ENCODE measurements at regions not wholly inside any gene's neighbourhood (a gene's known extent, or its start where the extent isn't known, plus 50 kb on each side); places are given as distances from the start of the nearest gene placed in this dataset.

DNA sequence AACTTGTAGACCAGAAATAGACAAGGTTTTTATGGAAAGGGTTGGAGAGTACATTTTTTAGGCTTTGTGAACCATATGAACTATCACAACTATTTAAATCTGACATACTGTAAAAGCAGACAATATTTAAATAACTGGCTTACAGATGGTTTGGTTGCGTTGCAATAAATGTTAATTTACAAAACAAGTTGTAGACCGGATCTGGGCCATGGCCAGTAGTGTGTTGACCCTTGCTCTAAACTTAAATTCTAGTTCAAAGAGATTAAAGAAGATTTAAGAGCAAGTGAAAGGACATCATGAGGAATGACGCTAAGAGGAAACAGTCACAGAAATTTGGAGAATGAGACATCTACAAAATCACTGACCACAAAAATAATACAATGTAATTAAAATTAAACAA lies 652.7 kb downstream of the DCDC2C start:
- Histone ChIP-seq H3K9me3 (no peaks in the 10 kb centered on the region), H3K4me3 (ENCODE audit: low read depth, low read length) (no peak overlapping the region), H3K36me3 (ENCODE audit: control insufficient read depth, insufficient read depth, low read length) (no peaks in the 10 kb centered on the region), H3K27me3 (replicated peaks; ENCODE audit: control insufficient read depth, insufficient read depth, low read length) (no peaks in the 10 kb centered on the region), H3K4me1 (no peaks in the 10 kb centered on the region)
- H3K9me3 Mint-ChIP-seq (ENCODE audit: unreplicated experiment), result no peaks in the 10 kb centered on the region
- no peak for DNase-seq
- no peaks in the 10 kb centered on the region for H3K27me3 Mint-ChIP-seq (ENCODE audit: insufficient read depth, unreplicated experiment)
- TF ChIP-seq CTCF (IDR thresholded peaks at IDR 0.05; ENCODE audit: insufficient read depth in 1 of 2, low read depth in 1 of 2, low read length in 1 of 2, severe bottlenecking in 1 of 2, unreplicated experiment in 1 of 2), result no peak
- no peak overlapping the region for H3K4me3 Mint-ChIP-seq (ENCODE audit: unreplicated experiment)
- H3K27ac Mint-ChIP-seq (ENCODE audit: unreplicated experiment), result no peak overlapping the region
- no peaks in the 10 kb centered on the region for H3K4me1 Mint-ChIP-seq (ENCODE audit: low read depth, unreplicated experiment)
- ChIA-PET CTCF (no interaction called here), POLR2A (no interaction called here)
- H3K36me3 Mint-ChIP-seq (ENCODE audit: insufficient read depth, unreplicated experiment), result no peaks in the 10 kb centered on the region
- BruUV-seq (replicated peaks), result no TSS peak
- intact Hi-C loops (cut with micrococcal nuclease; ENCODE audit: unreplicated experiment), result no loop called here

DNA sequence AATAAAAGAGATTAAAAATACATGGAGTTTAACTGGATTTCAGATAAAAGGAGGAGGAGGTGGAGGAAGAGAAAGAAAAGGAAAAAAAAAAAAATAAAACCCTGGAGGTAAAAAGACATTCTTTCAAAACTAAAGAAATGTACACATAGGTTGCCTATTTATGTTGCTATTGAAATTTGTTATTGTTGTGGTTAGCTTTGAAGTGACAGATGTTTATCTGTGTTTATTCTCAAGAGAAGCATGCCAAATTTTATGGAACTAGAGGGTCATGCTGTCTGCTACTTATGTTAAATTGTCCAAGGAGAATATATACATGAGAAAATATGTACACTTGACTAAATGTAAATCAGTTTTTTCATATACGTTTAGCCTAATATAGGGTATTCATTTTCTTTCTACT lies 653.2 kb downstream of the DCDC2C start:
- Mint-ChIP-seq H3K9me3 (ENCODE audit: unreplicated experiment) (no peaks in the 10 kb centered on the region), H3K36me3 (ENCODE audit: insufficient read depth, unreplicated experiment) (no peaks in the 10 kb centered on the region), H3K27ac (ENCODE audit: unreplicated experiment) (no peak overlapping the region), H3K4me3 (ENCODE audit: unreplicated experiment) (no peak overlapping the region), H3K27me3 (ENCODE audit: insufficient read depth, unreplicated experiment) (no peaks in the 10 kb centered on the region), H3K4me1 (ENCODE audit: low read depth, unreplicated experiment) (no peaks in the 10 kb centered on the region)
- no peak for DNase-seq
- ChIA-PET CTCF (no interaction called here), POLR2A (no interaction called here)
- Histone ChIP-seq H3K4me1 (no peaks in the 10 kb centered on the region), H3K4me3 (ENCODE audit: low read depth, low read length) (no peak overlapping the region), H3K27me3 (replicated peaks; ENCODE audit: control insufficient read depth, insufficient read depth, low read length) (no peaks in the 10 kb centered on the region), H3K36me3 (ENCODE audit: control insufficient read depth, insufficient read depth, low read length) (no peaks in the 10 kb centered on the region), H3K9me3 (no peaks in the 10 kb centered on the region)
- no peak for TF ChIP-seq CTCF (IDR thresholded peaks at IDR 0.05; ENCODE audit: insufficient read depth in 1 of 2, low read depth in 1 of 2, low read length in 1 of 2, severe bottlenecking in 1 of 2, unreplicated experiment in 1 of 2)
- BruUV-seq (replicated peaks), result no TSS peak
- intact Hi-C loops (cut with micrococcal nuclease; ENCODE audit: unreplicated experiment), result no loop called here

GRCh38 chr2:4357121-4357520 lies 653.7 kb downstream of the DCDC2C start:
- Mint-ChIP-seq H3K27me3 (ENCODE audit: insufficient read depth, unreplicated experiment) (no peaks in the 10 kb centered on the region), H3K4me3 (ENCODE audit: unreplicated experiment) (no peak overlapping the region), H3K27ac (ENCODE audit: unreplicated experiment) (no peak overlapping the region), H3K9me3 (ENCODE audit: unreplicated experiment) (no peaks in the 10 kb centered on the region), H3K4me1 (ENCODE audit: low read depth, unreplicated experiment) (no peaks in the 10 kb centered on the region), H3K36me3 (ENCODE audit: insufficient read depth, unreplicated experiment) (no peaks in the 10 kb centered on the region)
- BruUV-seq (replicated peaks), result no TSS peak
- H3K9me3 ChIP-seq, result no peaks in the 10 kb centered on the region
- no peaks in the 10 kb centered on the region for H3K27me3 ChIP-seq (replicated peaks; ENCODE audit: control insufficient read depth, insufficient read depth, low read length)
- intact Hi-C loops (cut with micrococcal nuclease; ENCODE audit: unreplicated experiment), result no loop called here
- no peaks in the 10 kb centered on the region for H3K36me3 ChIP-seq (ENCODE audit: control insufficient read depth, insufficient read depth, low read length)
- no peak overlapping the region for H3K4me3 ChIP-seq (ENCODE audit: low read depth, low read length)
- DNase-seq, result no peak
- TF ChIP-seq CTCF (IDR thresholded peaks at IDR 0.05; ENCODE audit: insufficient read depth in 1 of 2, low read depth in 1 of 2, low read length in 1 of 2, severe bottlenecking in 1 of 2, unreplicated experiment in 1 of 2), result no peak
- ChIA-PET POLR2A (no interaction called here), CTCF (no interaction called here)
- H3K4me1 ChIP-seq, result no peaks in the 10 kb centered on the region

Data from Caco-2 (cell line).